GM18858 (cell line): ENCODE measurements at regions not wholly inside any gene's neighbourhood (a gene's known extent, or its start where the extent isn't known, plus 50 kb on each side); places are given as distances from the start of the nearest gene placed in this dataset.

Source experiments
- ATAC-seq: cut with Tn5 transposase; IDR thresholded peaks from one replicate; pipeline ENCODE4 v1.9.1; 2021; ENCODE audit not compliant: unreplicated experiment

GRCh38 chrX:69231903-69232302, 66.7 kb upstream of the PJA1 start:
- no peak for ATAC-seq

GRCh38 chrX:69229436-69229835, 64.2 kb upstream of the PJA1 start:
- ATAC-seq = no peak

- no peak for ATAC-seq
Observed at GRCh38 chrX:69228732-69229131, 63.5 kb upstream of the PJA1 start.

GRCh38 chrX:69226459-69227158, 61.4 kb upstream of the PJA1 start:
- ATAC-seq = no peak

- peak; percentile 49 for ATAC-seq
Observed at GRCh38 chrX:69222103-69223090, 57.1 kb upstream of the PJA1 start.

GRCh38 chrX:69221239-69222102, 56.2 kb upstream of the PJA1 start:
- ATAC-seq = no peak

- no peak for ATAC-seq
Observed at GRCh38 chrX:69218407-69218997, 53.2 kb upstream of the PJA1 start.

GRCh38 chrX:69216911-69217310, 51.7 kb upstream of the PJA1 start:
- no peak for ATAC-seq

- ATAC-seq = no peak
Observed at GRCh38 chrX:69216446-69216845, 51.2 kb upstream of the PJA1 start.

- ATAC-seq = no peak
Observed at GRCh38 chrX:69215161-69215875, 50.1 kb upstream of the PJA1 start.
